Pancreas (tissue), 10 donors: ENCODE measurements at regions not wholly inside any gene's neighbourhood (a gene's known extent, or its start where the extent isn't known, plus 50 kb on each side); places are given as distances from the start of the nearest gene placed in this dataset.

Source experiments
- ATAC-seq, 4 donors: fragments of 200-7000 bp; cut with Tn5 transposase; one replicate each; pipeline versions ENCODE4 v1.8.0 to v1.9.1; 2020; ENCODE audit warnings: mild to moderate bottlenecking in 4 of 4, moderate library complexity in 4 of 4
- DNase-seq, 6 donors: peaks; one replicate each; pipeline ENCODE4 v3.0.0-alpha.2; 2020
- FAIRE-seq: peaks from 2 replicates; lab custom pipeline; 2012; peaks lifted over from hg19 to GRCh38; lab: Jason Lieb, UNC
- H3K27ac ChIP-seq, 4 donors: fragments of 200-600 bp; sonication (generic); 1 replicate in 3 of 4; 2 replicates in 1 of 4; pipeline versions ENCODE4 v1.5.0 to v1.8.0; 2020
- H3K27me3 ChIP-seq, 4 donors: fragments of 200-600 bp; one replicate each; pipeline ENCODE4 v1.8.0; 2021
- H3K36me3 ChIP-seq, 3 donors: fragments of 200-600 bp; sonication (generic) in 1 of 3; one replicate each; pipeline versions ENCODE4 v1.5.0 to v1.8.0; 2020 to 2021
- H3K4me1 ChIP-seq, 3 donors: fragments of 200-600 bp; one replicate each; pipeline ENCODE4 v1.8.0; 2021
- H3K4me3 ChIP-seq, 4 donors: fragments of 200-600 bp; sonication (generic) in 2 of 4; one replicate each; pipeline versions ENCODE4 v1.5.0 to v1.8.0; 2020 to 2021
- H3K9me3 ChIP-seq, 4 donors: fragments of 200-600 bp; one replicate each; pipeline ENCODE4 v1.8.0; 2021
- CTCF ChIP-seq, 4 donors: fragments of 200-600 bp; sonication (generic) in 3 of 4; IDR thresholded peaks; one replicate each; pipeline versions ENCODE4 v1.5.0 to v1.8.0; 2021; ENCODE audit warnings: antibody characterized with exemption in 4 of 4
- WGBS, 2 donors: extraction: QIAGEN DNeasy Blood & Tissue Kit; methylation state at CpG; one replicate each; pipeline ENCODE4 v1.1.7; 2013; 5-methylcytosine and 5-hydroxymethylcytosine counted together
- intact Hi-C, 3 donors: fragments of 100-400 bp; cut with DNase I; formaldehyde crosslinking; loops; one replicate each; pipeline versions ENCODE4 v1.11.1 to v1.14.2; 2022
- donor health status: healthy with polysubstance abuse.
- donor health status: DM: no; HTN: no; CAD: no; lungs with moderate emphysema.
- donor health status: DM: no; HTN: no; CAD: no.
- donor health status: control.
- donor health status: control.
- donor health status: Bipolar disorder and iron deficiency.
- donor health status: DM: yes; HTN: yes; CAD: no.
- donor health status: DM: no; HTN: no; CAD: no.
- donor health status: DM: no; HTN: no; CAD: no.
- donor health status: DM: yes; HTN: yes; CAD: no.

GRCh38 chr7:4319280-4319679 is 362.8 kb upstream of the FOXK1 start:
- H3K36me3 ChIP-seq = no peaks in the 10 kb centered on the region
- no peak for DNase-seq
- H3K4me1 ChIP-seq = no peaks in the 10 kb centered on the region
- no peak for FAIRE-seq
- no peak for ATAC-seq
- no peaks in the 10 kb centered on the region for H3K27me3 ChIP-seq
- no peak overlapping the region for H3K27ac ChIP-seq
- no peaks in the 10 kb centered on the region for H3K9me3 ChIP-seq
- intact Hi-C loops = loop anchor here in 1 of 3 donors (5.0 kb wide), 1 partner anchor 58 kb away; no protein-coding TSS in a partner anchor
- H3K4me3 ChIP-seq = no peak overlapping the region
- no peak for TF ChIP-seq CTCF (IDR thresholded peaks at IDR 0.05)
- 72 to 75% methylated on average over 11 of the region's 11 CpGs for WGBS, 2 donors

- no peaks in the 10 kb centered on the region for H3K27me3 ChIP-seq
- H3K4me3 ChIP-seq = no peak overlapping the region
- 67 to 71% methylated on average over 8 of the region's 8 CpGs for WGBS, 2 donors
- no peaks in the 10 kb centered on the region for H3K36me3 ChIP-seq
- H3K27ac ChIP-seq = no peak overlapping the region
- no peak for TF ChIP-seq CTCF (IDR thresholded peaks at IDR 0.05)
- intact Hi-C loops = no loop called here
- DNase-seq (no peak), ATAC-seq (no peak), FAIRE-seq (no peak)
- H3K9me3 ChIP-seq = no peaks in the 10 kb centered on the region
- H3K4me1 ChIP-seq = no peaks in the 10 kb centered on the region
These were observed 356.4 kb upstream of the FOXK1 start for GRCh38 chr7:4325732-4326131.

- DNase-seq (no peak), FAIRE-seq (no peak), ATAC-seq (no peak)
- Histone ChIP-seq H3K4me1 (no peaks in the 10 kb centered on the region), H3K9me3 (no peaks in the 10 kb centered on the region), H3K27me3 (no peaks in the 10 kb centered on the region), H3K36me3 (no peaks in the 10 kb centered on the region), H3K4me3 (no peak overlapping the region), H3K27ac (no peak overlapping the region)
- intact Hi-C loops = no loop called here
- TF ChIP-seq CTCF (IDR thresholded peaks at IDR 0.05) = no peak
- 76 to 81% methylated on average over 8 of the region's 8 CpGs for WGBS, 2 donors
These were observed 350.4 kb upstream of the FOXK1 start for GRCh38 chr7:4331711-4332110.

GRCh38 chr7:4338556-4338955 is 343.5 kb upstream of the FOXK1 start:
- DNase-seq = no peak
- H3K27me3 ChIP-seq = no peaks in the 10 kb centered on the region
- no peak overlapping the region for H3K4me3 ChIP-seq
- no peak for ATAC-seq
- H3K4me1 ChIP-seq = no peaks in the 10 kb centered on the region
- H3K36me3 ChIP-seq = no peaks in the 10 kb centered on the region
- TF ChIP-seq CTCF (IDR thresholded peaks at IDR 0.05) = no peak
- intact Hi-C loops = no loop called here
- FAIRE-seq = no peak
- no peaks in the 10 kb centered on the region for H3K9me3 ChIP-seq
- no peak overlapping the region for H3K27ac ChIP-seq
- WGBS, 2 donors = 78 to 83% methylated on average over 7 of the region's 7 CpGs

GRCh38 chr7:4343272-4344247 is 338.5 kb upstream of the FOXK1 start:
- 59 to 70% methylated on average over 24 of the region's 24 CpGs for WGBS, 2 donors
- intact Hi-C loops = no loop called here

More at GRCh38 chr7:4343272-4344247, 338.5 kb upstream of the FOXK1 start:
- H3K4me3 ChIP-seq = no peak overlapping the region
- no peaks in the 10 kb centered on the region for H3K36me3 ChIP-seq
- ATAC-seq (no peak), FAIRE-seq (no peak), DNase-seq (no peak)
- H3K27ac ChIP-seq = no peak overlapping the region
- no peaks in the 10 kb centered on the region for H3K9me3 ChIP-seq
- H3K27me3 ChIP-seq = no peaks in the 10 kb centered on the region
- TF ChIP-seq CTCF (IDR thresholded peaks at IDR 0.05) = no peak
- H3K4me1 ChIP-seq = no peaks in the 10 kb centered on the region
